22Rv1 (cell line): ENCODE measurements at regions not wholly inside any gene's neighbourhood (a gene's known extent, or its start where the extent isn't known, plus 50 kb on each side); places are given as distances from the start of the nearest gene placed in this dataset.
A peak's percentile ranks its signal among the peaks of the same experiment; 100 is the strongest.

Experiments
- H3K27ac ChIP-seq: fragments of 450-650 bp; 2 replicates; pipeline ENCODE4 v1.5.1; 2017
- ZFX ChIP-seq: fragments of 450-650 bp; IDR thresholded peaks from 2 replicates; pipeline ENCODE4 v1.6.1; 2017; ENCODE audit warnings: antibody characterized with exemption, borderline replicate concordance
- TF ChIP-seq, protein P1 (sequence below): fragments of 450-650 bp; IDR thresholded peaks from 2 replicates; pipeline ENCODE4 v1.5.1; 2017; ENCODE audit warnings: mild to moderate bottlenecking

DNA sequence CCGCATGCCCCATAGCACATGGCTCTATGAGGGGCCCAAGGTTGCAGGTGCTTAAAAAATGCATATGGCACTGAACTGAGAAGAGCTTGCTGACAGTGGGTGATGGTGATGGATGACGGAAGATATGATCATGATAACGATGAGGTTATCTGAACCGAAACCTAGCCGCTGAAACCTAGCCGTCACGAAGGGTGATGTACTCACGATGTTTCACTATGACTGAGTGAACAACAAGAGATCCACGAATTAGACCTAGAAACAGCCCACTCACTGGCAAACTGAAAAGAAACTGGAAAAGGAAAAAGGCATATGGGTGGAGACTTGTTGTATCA, 57.6 kb upstream of the BCL6 start:
- no peak overlapping the region for H3K27ac ChIP-seq
- TF ChIP-seq, protein P1, sequence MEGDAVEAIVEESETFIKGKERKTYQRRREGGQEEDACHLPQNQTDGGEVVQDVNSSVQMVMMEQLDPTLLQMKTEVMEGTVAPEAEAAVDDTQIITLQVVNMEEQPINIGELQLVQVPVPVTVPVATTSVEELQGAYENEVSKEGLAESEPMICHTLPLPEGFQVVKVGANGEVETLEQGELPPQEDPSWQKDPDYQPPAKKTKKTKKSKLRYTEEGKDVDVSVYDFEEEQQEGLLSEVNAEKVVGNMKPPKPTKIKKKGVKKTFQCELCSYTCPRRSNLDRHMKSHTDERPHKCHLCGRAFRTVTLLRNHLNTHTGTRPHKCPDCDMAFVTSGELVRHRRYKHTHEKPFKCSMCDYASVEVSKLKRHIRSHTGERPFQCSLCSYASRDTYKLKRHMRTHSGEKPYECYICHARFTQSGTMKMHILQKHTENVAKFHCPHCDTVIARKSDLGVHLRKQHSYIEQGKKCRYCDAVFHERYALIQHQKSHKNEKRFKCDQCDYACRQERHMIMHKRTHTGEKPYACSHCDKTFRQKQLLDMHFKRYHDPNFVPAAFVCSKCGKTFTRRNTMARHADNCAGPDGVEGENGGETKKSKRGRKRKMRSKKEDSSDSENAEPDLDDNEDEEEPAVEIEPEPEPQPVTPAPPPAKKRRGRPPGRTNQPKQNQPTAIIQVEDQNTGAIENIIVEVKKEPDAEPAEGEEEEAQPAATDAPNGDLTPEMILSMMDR = no peak
- no peak for TF ChIP-seq ZFX

- no peak overlapping the region for H3K27ac ChIP-seq
- TF ChIP-seq, protein P1 = no peak
- no peak for TF ChIP-seq ZFX
Observed at GRCh38 chr3:187804120-187804744, 59.0 kb upstream of the BCL6 start.

DNA sequence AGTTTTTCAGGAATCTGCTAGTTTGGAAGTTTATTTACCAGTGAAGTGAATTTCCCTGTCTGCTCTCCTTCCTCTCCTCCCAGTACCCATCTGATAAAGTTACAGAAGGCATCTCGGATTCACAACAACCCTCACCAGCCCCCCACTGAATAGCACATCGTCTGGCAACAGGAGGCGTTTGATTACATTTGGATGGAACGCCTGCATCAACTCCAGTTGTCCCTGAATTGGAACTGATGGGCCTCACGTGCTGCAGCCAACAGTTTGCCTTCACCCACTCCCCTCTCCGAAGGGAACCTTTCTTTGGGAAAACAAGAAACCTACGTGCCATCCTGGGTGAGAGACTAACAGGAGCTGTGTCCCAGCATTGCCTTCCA, 59.5 kb upstream of the BCL6 start:
- TF ChIP-seq, protein P1 = no peak
- no peak for TF ChIP-seq ZFX
- no peak overlapping the region for H3K27ac ChIP-seq

GRCh38 chr3:187805774-187806173, 60.5 kb upstream of the BCL6 start:
- TF ChIP-seq, protein P1 = no peak
- no peak for TF ChIP-seq ZFX
- H3K27ac ChIP-seq = no peak overlapping the region

DNA sequence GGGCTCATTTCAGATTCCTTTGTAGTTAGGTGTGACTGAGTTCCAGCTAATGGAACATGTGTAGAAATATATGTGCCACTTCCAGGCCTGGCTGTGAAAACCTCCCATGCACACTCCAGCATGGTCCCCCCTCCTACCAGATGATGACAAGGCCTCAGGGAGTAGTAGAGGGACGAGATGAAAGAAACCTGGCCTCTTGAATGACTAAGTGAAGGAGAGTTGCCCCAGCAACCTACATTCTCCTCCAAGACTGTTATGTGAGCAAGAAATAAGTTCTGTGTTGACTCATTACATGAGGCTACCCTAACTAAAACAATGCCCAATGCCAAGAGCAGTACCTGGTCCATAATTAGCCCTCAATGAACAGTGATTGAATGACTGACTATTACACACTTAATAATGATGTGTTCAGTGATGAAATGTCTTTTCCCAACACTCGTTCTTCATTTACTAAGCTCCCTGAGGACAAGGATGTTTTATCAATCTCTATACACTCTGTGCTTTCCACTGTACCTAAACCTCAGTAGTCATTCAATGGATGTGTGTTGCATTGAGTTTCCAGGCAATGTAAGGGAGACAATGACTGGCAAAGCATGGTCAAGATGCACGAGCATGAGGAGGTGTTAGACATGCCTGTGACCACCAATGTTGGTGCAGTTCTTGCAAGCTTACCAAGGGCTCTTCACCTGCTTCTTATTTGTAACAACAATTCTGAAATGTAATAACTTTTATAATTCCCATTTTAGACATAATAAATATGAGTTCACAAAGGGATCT, 62.0 kb upstream of the BCL6 start:
- TF ChIP-seq, protein P1 = no peak
- TF ChIP-seq ZFX = no peak

GRCh38 chr3:187808527-187808895, 63.2 kb upstream of the BCL6 start:
- peak overlapping the region; percentile 60 for H3K27ac ChIP-seq

More for the DNA sequence above, 62.0 kb upstream of the BCL6 start:
- no peak overlapping the region for H3K27ac ChIP-seq

DNA sequence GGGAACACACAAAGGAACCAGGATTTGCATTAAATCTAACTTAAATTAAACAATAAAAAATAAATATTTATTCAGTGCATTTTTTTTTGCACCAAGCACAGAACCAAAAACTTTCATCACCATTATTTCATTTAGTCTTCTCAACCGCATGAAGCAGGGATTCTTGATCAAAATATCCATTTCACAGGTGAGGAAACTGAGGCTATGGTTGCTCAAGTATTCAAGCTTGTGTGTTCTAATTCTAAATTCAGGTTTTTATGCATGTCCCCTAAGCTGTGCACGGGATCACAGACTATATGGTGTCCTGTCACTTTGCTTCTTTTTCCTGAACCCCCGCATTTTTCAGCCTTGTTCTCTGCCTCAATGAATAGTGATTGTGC, 64.3 kb upstream of the BCL6 start:
- H3K27ac ChIP-seq = peak overlapping the region; percentile 60
- TF ChIP-seq ZFX = no peak
- TF ChIP-seq, protein P1 = no peak

More at GRCh38 chr3:187808527-187808895, 63.2 kb upstream of the BCL6 start:
- no peak for TF ChIP-seq ZFX
- TF ChIP-seq, protein P1 = no peak
